Kidney glomerular epithelial cell (primary cell): ENCODE measurements at regions not wholly inside any gene's neighbourhood (a gene's known extent, or its start where the extent isn't known, plus 50 kb on each side); places are given as distances from the start of the nearest gene placed in this dataset.
A peak's percentile ranks its signal among the peaks of the same experiment; 100 is the strongest.

Experiments
- DNase-seq: peaks from one replicate; lab custom pipeline; 2025; lab: John Stamatoyannopoulos, UW

GRCh38 chr3:188064831-188065493 lies 89.0 kb upstream of the LPP start:
- no peak for DNase-seq

GRCh38 chr3:188066141-188066540 lies 87.8 kb upstream of the LPP start:
- DNase-seq: no peak

GRCh38 chr3:188067932-188068331 lies 86.0 kb upstream of the LPP start:
- DNase-seq: peak; percentile 33

- no peak for DNase-seq
Measured at GRCh38 chr3:188068342-188068741, 85.6 kb upstream of the LPP start.

GRCh38 chr3:188071636-188072035 lies 82.3 kb upstream of the LPP start:
- no peak for DNase-seq

- no peak for DNase-seq
Measured at GRCh38 chr3:188076176-188076575, 77.8 kb upstream of the LPP start.

- no peak for DNase-seq
Measured at GRCh38 chr3:188077160-188077799, 76.7 kb upstream of the LPP start.

- DNase-seq: no peak
Measured at GRCh38 chr3:188080091-188080490, 73.9 kb upstream of the LPP start.

- DNase-seq: no peak
Measured at GRCh38 chr3:188082031-188082430, 71.9 kb upstream of the LPP start.

- no peak for DNase-seq
Measured at GRCh38 chr3:188082450-188082849, 71.5 kb upstream of the LPP start.

- DNase-seq: no peak
Measured at GRCh38 chr3:188083011-188083410, 70.9 kb upstream of the LPP start.

- no peak for DNase-seq
Measured at GRCh38 chr3:188084752-188085583, 69.0 kb upstream of the LPP start.

GRCh38 chr3:188085584-188086560 lies 68.1 kb upstream of the LPP start:
- DNase-seq: no peak

- no peak for DNase-seq
Measured at GRCh38 chr3:188088948-188089685, 64.8 kb upstream of the LPP start.

GRCh38 chr3:188090620-188091309 lies 63.2 kb upstream of the LPP start:
- no peak for DNase-seq

GRCh38 chr3:188091746-188092145 lies 62.2 kb upstream of the LPP start:
- DNase-seq: no peak

- no peak for DNase-seq
Measured at GRCh38 chr3:188092648-188093047, 61.3 kb upstream of the LPP start.

GRCh38 chr3:188095431-188095830 lies 58.5 kb upstream of the LPP start:
- DNase-seq: no peak

- DNase-seq: no peak
Measured at GRCh38 chr3:188097791-188098190, 56.2 kb upstream of the LPP start.

- no peak for DNase-seq
Measured at GRCh38 chr3:188099907-188100306, 54.0 kb upstream of the LPP start.
